ENCODE measurements at regions not wholly inside any gene's neighbourhood (a gene's known extent, or its start where the extent isn't known, plus 50 kb on each side); places are given as distances from the start of the nearest gene placed in this dataset.

- no peak for TF ChIP-seq CHD7 (IDR thresholded peaks at IDR 0.05; ENCODE audit: insufficient replicate concordance, low read length)
- TF ChIP-seq SUZ12 (IDR thresholded peaks at IDR 0.05; ENCODE audit: low read length), result no peak
- TF ChIP-seq RNF2 (IDR thresholded peaks at IDR 0.05; ENCODE audit: borderline replicate concordance, low read depth, low read length, missing control alignments, poor library complexity, severe bottlenecking), result no peak
- TF ChIP-seq SP4 (IDR thresholded peaks at IDR 0.05; ENCODE audit: low read length), result no peak
- no peak for TF ChIP-seq KDM5A (IDR thresholded peaks at IDR 0.05; ENCODE audit: low read length)
- TF ChIP-seq TEAD4 (IDR thresholded peaks at IDR 0.05; ENCODE audit: low read depth, low read length), result no peak
Observed at GRCh38 chr7:19235680-19236079, 90.5 kb upstream of the FERD3L start (continued).

All from H1 (cell line).